ENCODE measurements at regions not wholly inside any gene's neighbourhood (a gene's known extent, or its start where the extent isn't known, plus 50 kb on each side); places are given as distances from the start of the nearest gene placed in this dataset.

DNA sequence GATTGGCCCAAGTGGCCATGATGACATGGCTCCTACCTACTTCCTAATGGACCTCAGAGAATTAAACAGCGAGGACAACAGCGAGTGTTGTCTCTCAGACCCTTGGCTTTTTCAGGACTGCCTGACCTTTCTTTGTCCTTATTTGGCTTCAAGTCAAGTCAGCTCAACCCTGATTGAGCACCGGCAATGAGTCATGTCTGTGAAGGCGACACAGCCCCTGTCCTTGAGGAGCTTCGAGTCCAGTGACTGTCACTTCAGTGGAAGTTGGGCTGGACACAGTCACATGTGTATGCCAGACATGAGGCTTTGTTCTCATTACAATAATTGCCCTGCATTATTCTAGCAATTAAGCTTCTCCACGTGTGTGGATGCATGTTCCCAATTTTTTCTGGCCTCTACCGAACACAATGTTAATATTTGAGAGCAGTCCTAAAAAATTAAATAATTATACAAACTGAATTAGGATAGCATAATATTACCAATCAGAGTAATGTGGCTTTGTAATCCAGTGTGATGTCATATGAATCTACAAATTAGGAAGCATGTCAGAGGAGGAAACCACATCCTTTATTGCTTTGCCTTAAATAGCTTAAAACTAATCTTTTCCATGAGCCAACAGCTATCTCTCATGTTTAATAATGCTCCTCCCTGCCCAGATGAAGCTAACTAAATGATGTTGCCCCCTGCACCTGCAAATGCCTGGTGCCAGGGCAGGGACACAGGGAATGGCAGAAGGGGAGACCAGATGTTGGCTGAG, 178.6 kb downstream of the CDH26 start:
- intact Hi-C loops (cut with micrococcal nuclease), result loop anchor here (2.0 kb wide), 2 partner anchors 80 to 126 kb away; no protein-coding TSS in a partner anchor
- Mint-ChIP-seq H3K27me3 (ENCODE audit: low read depth) (peaks cover 3% of the 10 kb centered on the region), H3K27ac (no peak overlapping the region), H3K9me3 (no peaks in the 10 kb centered on the region), H3K4me3 (no peak overlapping the region), H3K4me1 (ENCODE audit: low read depth) (peaks cover 6% of the 10 kb centered on the region), H3K36me3 (ENCODE audit: low read depth) (no peaks in the 10 kb centered on the region)
- DNase-seq, result no peak
- CTCF ChIA-PET, result interaction anchor here (0.6 to 1.7 kb wide), 4 partner anchors 50 to 81 kb away, joined by 3 to 5 read pairs (median 4); no protein-coding TSS in a partner anchor

DNA sequence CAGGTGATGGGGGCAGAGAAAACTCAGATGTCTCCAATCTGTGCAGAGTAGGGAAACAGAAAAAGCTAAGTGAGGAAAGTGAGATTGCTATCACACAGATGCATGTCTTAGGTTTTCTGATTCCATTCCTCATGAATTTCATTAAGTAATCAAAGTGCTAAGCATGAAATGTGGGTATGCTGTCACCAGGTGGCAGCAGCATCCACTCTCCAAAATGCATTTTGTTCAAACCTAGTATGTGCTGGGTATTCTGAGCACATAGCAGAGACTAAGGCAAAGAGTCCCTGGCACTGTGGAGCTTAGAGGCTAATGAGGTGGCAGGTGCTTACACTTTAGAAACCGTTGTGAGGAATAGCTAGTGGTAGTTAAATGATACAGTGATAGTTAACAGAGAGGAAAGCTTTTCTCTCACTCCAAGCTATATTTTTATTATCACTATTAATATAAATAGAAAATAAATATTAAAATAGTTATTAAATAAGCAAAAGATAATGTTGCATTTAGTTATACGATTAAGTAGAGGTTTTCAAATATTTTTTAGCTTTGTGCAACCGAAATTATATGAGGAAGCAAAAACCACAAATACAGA, 179.5 kb downstream of the CDH26 start:
- intact Hi-C loops (cut with micrococcal nuclease), result loop anchor here (2.0 kb wide), 2 partner anchors 81 to 125 kb away; no protein-coding TSS in a partner anchor
- no peaks in the 10 kb centered on the region for H3K27me3 Mint-ChIP-seq (ENCODE audit: low read depth)
- no peak overlapping the region for H3K27ac Mint-ChIP-seq

DNA sequence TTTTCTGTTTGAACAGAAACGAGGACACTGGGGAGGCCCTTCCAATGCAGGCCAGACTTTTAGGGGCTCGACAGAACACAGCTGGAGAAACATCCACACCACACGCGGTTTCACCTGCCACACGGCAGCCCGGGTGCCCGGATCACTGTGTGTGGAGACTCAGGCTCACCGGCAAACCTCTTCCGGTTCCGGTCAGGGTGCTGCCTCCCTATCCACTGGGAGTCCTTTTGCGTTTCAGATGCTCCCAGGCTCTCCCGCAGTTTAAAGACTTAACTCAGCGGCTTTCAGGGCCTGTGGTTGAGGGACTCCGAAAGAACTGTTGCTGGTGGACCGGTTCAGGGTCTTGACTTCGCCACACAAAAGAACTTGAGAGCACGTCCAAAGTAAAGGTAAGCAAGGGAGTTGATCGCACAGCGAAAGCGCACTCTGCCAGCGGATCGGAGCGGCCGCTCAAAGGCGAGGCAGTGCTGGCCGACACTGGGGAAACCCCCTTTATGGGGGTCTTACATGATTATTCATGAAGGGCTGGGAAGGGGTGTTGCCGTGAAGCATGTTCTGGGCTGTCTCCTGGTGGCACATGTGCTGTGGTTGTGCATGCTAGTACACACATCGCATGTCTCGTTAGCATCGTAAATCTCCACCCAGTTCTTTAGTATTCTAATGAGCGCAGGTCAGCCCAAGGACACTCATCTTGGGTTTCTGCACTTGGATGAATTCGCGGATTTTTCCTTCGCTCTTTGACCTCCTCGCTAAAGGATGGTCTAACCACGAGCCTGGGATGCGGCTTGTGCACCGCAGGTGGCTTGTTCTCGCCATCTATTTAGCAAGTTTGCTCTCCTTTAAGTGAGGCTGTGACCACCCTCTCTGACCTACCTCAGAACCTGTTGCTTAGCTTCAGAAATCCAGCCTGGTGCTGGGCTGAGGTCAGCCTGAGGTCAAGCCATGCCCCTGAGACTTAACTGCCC, 180.3 kb downstream of the CDH26 start:
- intact Hi-C loops (cut with micrococcal nuclease), result no loop called here
- peak; percentile 40 for DNase-seq
- H3K36me3 Mint-ChIP-seq (ENCODE audit: low read depth), result no peaks in the 10 kb centered on the region
- CTCF ChIA-PET, result interaction anchor here (0.7 to 1.7 kb wide), 5 partner anchors 11 to 189 kb away, joined by 3 to 5 read pairs (median 3); no protein-coding TSS in a partner anchor
- H3K27me3 Mint-ChIP-seq (ENCODE audit: low read depth), result no peaks in the 10 kb centered on the region
- no peak overlapping the region for H3K27ac Mint-ChIP-seq
- peaks cover 6% of the 10 kb centered on the region for H3K4me1 Mint-ChIP-seq (ENCODE audit: low read depth)
- H3K4me3 Mint-ChIP-seq, result peak overlapping the region; percentile 60
- H3K9me3 Mint-ChIP-seq, result no peaks in the 10 kb centered on the region

More for the DNA sequence above, 179.5 kb downstream of the CDH26 start:
- Mint-ChIP-seq H3K9me3 (no peaks in the 10 kb centered on the region), H3K36me3 (ENCODE audit: low read depth) (no peaks in the 10 kb centered on the region), H3K4me3 (peak overlapping the region; percentile 60), H3K4me1 (ENCODE audit: low read depth) (peaks cover 6% of the 10 kb centered on the region)
- peak; percentile 58 for DNase-seq
- CTCF ChIA-PET, result interaction anchor here (0.7 to 1.7 kb wide), 5 partner anchors 12 to 189 kb away, joined by 3 to 5 read pairs (median 3); no protein-coding TSS in a partner anchor

DNA sequence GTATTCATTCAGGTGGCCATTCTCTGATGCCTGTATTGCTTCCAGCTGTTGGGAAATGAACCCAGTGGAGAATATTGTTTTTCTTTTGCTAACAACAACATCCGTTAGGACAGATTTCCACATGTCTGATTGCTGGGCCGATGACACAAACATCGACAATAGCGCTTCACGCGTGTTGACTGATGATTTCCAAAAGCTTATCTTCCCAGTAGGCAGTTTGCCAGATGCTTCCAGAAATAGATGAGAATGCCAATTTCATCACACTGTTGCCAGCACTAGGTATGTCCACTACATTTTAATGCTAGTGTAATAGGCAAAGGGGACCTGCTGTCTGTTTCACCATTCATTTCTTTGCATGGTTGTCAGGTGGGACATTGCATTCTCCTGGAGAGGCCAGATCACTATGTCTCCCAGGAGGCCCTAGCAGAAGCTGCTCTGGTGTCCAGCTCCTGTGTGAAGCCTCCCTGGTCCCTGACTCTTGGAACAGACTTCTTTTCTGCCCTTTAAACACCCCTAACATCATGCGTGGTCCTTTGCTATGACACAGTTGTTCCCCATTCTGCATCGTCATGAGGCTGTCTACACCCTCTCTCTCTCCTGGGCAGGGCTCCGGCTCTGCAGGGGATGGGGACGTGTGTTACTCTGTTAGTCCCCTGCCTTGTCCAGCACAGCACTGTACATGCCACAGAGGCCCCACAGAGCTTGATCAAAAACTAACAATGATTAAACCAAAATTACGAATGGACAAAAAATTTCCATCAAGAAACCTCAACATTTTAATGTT, 181.6 kb downstream of the CDH26 start:
- H3K27me3 Mint-ChIP-seq (ENCODE audit: low read depth), result no peaks in the 10 kb centered on the region
- CTCF ChIA-PET, result no interaction called here
- no peaks in the 10 kb centered on the region for H3K36me3 Mint-ChIP-seq (ENCODE audit: low read depth)
- DNase-seq, result no peak
- no peak overlapping the region for H3K4me3 Mint-ChIP-seq
- peaks cover 6% of the 10 kb centered on the region for H3K4me1 Mint-ChIP-seq (ENCODE audit: low read depth)
- H3K9me3 Mint-ChIP-seq, result no peaks in the 10 kb centered on the region
- intact Hi-C loops (cut with micrococcal nuclease), result no loop called here
- no peak overlapping the region for H3K27ac Mint-ChIP-seq

DNA sequence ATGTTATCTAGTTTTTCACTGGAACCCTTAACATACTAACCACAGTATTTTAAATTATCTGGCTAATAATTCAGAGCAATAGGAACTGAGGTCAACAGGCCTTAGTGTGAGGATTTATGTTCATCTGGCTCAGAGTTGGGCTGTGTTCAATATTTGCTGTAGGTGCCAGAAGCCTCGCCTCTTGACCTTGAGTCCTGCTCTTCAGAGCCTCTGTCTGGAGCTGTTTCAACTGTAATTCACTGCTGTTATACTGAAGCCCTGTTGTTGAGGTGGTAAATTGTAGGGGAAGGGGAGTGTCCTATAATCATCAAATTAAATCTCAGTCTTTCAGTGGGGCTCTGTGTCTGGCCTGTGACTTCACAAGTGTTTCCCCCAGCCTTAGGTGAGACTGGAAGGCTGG, 184.4 kb downstream of the CDH26 start:
- CTCF ChIA-PET, result no interaction called here
- no peak for DNase-seq
- H3K4me1 Mint-ChIP-seq (ENCODE audit: low read depth), result peaks cover 1% of the 10 kb centered on the region
- no peak overlapping the region for H3K27ac Mint-ChIP-seq
- no peaks in the 10 kb centered on the region for H3K36me3 Mint-ChIP-seq (ENCODE audit: low read depth)
- H3K9me3 Mint-ChIP-seq, result no peaks in the 10 kb centered on the region
- no peaks in the 10 kb centered on the region for H3K27me3 Mint-ChIP-seq (ENCODE audit: low read depth)
- H3K4me3 Mint-ChIP-seq, result no peak overlapping the region
- intact Hi-C loops (cut with micrococcal nuclease), result no loop called here

DNA sequence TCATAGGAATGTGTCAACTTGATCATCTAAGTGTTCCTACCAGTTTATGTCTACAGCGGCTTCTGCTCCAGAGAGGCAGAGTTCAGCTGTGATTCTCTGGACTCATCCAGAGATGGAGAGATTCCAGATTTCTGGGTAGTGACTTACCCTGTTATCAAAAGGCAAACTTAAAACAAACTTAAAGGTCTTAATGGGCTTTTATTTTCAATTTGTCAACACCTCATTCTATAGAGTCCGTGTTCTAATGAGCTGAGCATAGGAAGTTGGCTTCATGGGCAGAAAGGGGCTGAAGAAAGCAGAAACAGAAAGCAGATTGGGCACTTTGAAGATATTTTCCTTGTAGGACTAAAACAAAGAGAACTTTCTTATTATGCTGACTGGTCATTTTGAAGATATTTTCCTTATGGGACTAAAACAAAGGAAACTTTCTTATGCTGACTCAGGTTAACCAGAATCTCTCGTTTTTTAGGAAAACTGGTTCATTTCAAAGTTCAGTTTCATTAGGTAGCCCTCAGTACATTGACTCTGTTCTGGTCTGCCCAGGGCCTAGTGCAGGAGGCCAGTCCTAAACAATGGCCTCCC, 185.1 kb downstream of the CDH26 start:
- CTCF ChIA-PET, result no interaction called here
- Mint-ChIP-seq H3K4me3 (no peak overlapping the region), H3K4me1 (ENCODE audit: low read depth) (no peaks in the 10 kb centered on the region), H3K27ac (no peak overlapping the region), H3K9me3 (no peaks in the 10 kb centered on the region), H3K36me3 (ENCODE audit: low read depth) (no peaks in the 10 kb centered on the region), H3K27me3 (ENCODE audit: low read depth) (no peaks in the 10 kb centered on the region)
- DNase-seq, result no peak
- intact Hi-C loops (cut with micrococcal nuclease), result no loop called here

DNA sequence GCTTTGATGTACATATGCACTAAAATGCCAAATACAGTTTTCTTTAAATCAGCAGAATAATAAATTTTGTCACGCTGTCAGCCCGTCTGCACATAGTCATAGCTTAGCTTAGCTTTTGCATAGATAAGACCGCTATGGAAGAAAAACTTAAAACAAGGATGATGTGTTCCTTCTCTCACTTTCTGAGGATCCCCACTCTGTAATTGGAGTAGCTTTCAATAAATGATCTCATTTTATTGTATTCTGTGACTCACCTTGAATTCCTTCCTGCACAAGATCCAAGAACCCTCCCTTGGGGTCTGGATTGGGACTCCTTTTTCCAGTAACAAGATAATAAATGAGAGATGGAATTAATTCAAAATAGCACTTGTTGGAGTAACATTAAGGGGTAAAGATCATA, 186.2 kb downstream of the CDH26 start:
- Mint-ChIP-seq H3K27ac (no peak overlapping the region), H3K36me3 (ENCODE audit: low read depth) (no peaks in the 10 kb centered on the region), H3K27me3 (ENCODE audit: low read depth) (no peaks in the 10 kb centered on the region), H3K9me3 (no peaks in the 10 kb centered on the region), H3K4me3 (no peak overlapping the region), H3K4me1 (ENCODE audit: low read depth) (no peaks in the 10 kb centered on the region)
- intact Hi-C loops (cut with micrococcal nuclease), result no loop called here
- CTCF ChIA-PET, result no interaction called here
- no peak for DNase-seq

DNA sequence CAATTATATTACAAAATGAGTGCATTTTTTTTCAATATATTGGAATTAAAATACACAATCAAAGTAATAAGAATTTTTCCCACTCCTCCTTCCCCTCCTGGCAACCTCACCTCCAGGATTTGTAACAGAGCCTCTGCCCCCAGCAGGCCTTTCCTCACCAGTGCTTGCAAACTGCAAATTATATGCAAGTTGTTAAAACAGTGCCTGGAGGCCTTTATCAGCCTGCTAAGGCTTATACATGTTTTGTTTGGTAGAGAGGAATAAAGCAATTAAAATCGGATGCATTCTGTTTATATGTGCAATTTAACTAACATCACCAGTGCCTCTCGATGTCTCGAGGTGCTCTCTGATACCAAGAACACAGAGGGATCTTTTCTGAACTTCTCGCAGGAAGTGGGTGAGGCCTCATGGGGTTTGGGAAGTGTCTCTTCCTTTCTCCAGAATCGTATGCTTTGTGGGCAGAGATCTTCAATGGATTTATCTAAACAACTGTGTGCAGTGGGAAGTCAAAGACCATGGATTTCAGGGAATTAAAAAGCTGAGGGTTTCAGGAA, 186.8 kb downstream of the CDH26 start:
- CTCF ChIA-PET, result no interaction called here
- Mint-ChIP-seq H3K9me3 (no peaks in the 10 kb centered on the region), H3K27me3 (ENCODE audit: low read depth) (no peaks in the 10 kb centered on the region), H3K27ac (no peak overlapping the region), H3K4me3 (no peak overlapping the region), H3K36me3 (ENCODE audit: low read depth) (no peaks in the 10 kb centered on the region), H3K4me1 (ENCODE audit: low read depth) (no peaks in the 10 kb centered on the region)
- no peak for DNase-seq
- intact Hi-C loops (cut with micrococcal nuclease), result no loop called here

DNA sequence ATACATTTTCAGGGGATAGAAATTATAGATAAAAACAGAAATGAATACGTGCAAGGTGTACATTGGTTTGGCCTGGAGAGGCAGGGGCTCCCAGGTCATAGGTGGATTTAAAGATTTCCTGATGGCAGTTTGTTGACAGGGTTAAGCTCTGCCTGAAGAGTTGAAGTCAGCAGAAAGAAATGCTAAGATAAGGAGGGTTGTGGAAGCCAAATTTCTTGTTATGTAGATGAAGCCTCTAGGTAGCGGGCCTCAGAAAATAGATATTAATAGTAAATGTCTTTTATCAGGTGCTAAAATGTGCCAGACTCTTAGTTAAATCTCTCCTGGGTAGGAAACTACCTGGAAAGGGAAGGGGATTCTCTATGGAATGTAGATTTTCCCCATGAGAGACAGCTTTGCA, 188.8 kb downstream of the CDH26 start:
- H3K4me3 Mint-ChIP-seq, result no peak overlapping the region
- CTCF ChIA-PET, result interaction anchor here (0.6 kb wide), 1 partner anchor 116 kb away, joined by 4 read pairs; no protein-coding TSS in a partner anchor
- H3K9me3 Mint-ChIP-seq, result no peaks in the 10 kb centered on the region
- no peak overlapping the region for H3K27ac Mint-ChIP-seq
- no peaks in the 10 kb centered on the region for H3K4me1 Mint-ChIP-seq (ENCODE audit: low read depth)
- H3K27me3 Mint-ChIP-seq (ENCODE audit: low read depth), result no peaks in the 10 kb centered on the region
- no peaks in the 10 kb centered on the region for H3K36me3 Mint-ChIP-seq (ENCODE audit: low read depth)
- intact Hi-C loops (cut with micrococcal nuclease), result no loop called here
- DNase-seq, result no peak

DNA sequence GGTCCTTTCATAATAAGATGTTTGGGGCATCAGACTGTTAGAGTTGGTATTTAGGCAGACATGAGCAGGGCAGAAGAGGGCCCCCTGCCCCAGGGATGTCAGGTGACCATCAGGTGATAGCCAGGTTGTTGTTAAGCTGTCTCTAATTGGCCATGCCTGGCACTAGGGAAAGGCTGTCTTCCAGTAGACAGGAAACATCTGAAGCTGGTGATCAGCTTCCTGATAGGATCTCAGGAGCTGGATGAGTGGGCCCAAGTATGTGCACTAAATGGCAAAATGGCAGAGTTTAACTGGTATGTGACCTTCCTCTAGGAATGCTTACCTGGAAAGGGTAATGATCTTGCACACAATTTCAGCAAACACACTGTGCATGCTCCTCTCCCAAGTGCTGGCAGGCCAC, 190.7 kb downstream of the CDH26 start:
- no peak for DNase-seq
- no peaks in the 10 kb centered on the region for H3K9me3 Mint-ChIP-seq
- H3K36me3 Mint-ChIP-seq (ENCODE audit: low read depth), result no peaks in the 10 kb centered on the region
- intact Hi-C loops (cut with micrococcal nuclease), result no loop called here
- H3K27me3 Mint-ChIP-seq (ENCODE audit: low read depth), result no peaks in the 10 kb centered on the region
- H3K4me1 Mint-ChIP-seq (ENCODE audit: low read depth), result no peaks in the 10 kb centered on the region
- no peak overlapping the region for H3K4me3 Mint-ChIP-seq
- CTCF ChIA-PET, result interaction anchor here (0.6 kb wide), 1 partner anchor 183 kb away, joined by 4 read pairs; no protein-coding TSS in a partner anchor
- H3K27ac Mint-ChIP-seq, result no peak overlapping the region

DNA sequence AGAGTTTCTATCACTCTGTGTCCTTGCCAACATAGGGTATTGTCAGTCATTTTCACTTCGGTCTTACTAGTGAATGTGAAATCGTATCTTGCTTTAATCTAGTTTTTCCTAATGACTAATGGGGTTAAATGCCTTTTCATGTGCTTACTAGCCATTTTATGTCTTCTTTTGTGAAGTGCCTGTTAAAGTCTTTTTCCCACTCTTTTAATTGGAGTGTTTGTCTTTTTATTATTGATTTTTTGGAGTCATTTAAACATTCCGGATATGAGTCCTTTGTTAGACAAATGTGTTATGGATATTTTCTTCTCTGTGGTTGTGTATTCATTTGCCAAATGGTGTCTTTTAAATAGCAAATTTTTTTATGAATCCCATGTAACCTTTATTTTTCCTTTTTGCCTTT, 194.6 kb downstream of the CDH26 start:
- no peak for DNase-seq
- Mint-ChIP-seq H3K27ac (no peak overlapping the region), H3K4me3 (no peak overlapping the region), H3K27me3 (ENCODE audit: low read depth) (peaks cover 8% of the 10 kb centered on the region), H3K4me1 (ENCODE audit: low read depth) (no peaks in the 10 kb centered on the region), H3K9me3 (no peaks in the 10 kb centered on the region), H3K36me3 (ENCODE audit: low read depth) (no peaks in the 10 kb centered on the region)
- intact Hi-C loops (cut with micrococcal nuclease), result no loop called here
- CTCF ChIA-PET, result no interaction called here

Measured in activated naive CD4-positive, alpha-beta T cell treated with anti-CD3 and anti-CD28 coated beads for 36 hours (primary cell).